Natural killer cell (primary cell): ENCODE measurements at regions not wholly inside any gene's neighbourhood (a gene's known extent, or its start where the extent isn't known, plus 50 kb on each side); places are given as distances from the start of the nearest gene placed in this dataset.

ENCODE experiments used
- ATAC-seq, 3 donors: fragments of 150-1000 bp in 2 of 3; fragments of 200-7000 bp in 1 of 3; cut with Tn5 transposase; 1 replicate in 1 of 3; 2 replicates in 2 of 3; pipeline ENCODE4 v1.10.0; 2021; ENCODE audit warnings: mild to moderate bottlenecking in 2 of 3, moderate library complexity in 2 of 3
- DNase-seq, 2 donors: peaks; one replicate each; pipeline versions ENCODE4 v3.0.0 to v3.0.0-alpha.2; 2013 to 2021; ENCODE audit warnings: mixed read lengths in 1 of 2
- H3K27ac ChIP-seq: one replicate; pipeline ENCODE4 v1.5.1; 2013; ENCODE audit warnings: mild to moderate bottlenecking, low read length
- H3K27me3 ChIP-seq: one replicate; pipeline ENCODE4 v1.6.1; 2013; ENCODE audit warnings: low read length; ENCODE audit not compliant: control insufficient read depth, insufficient read depth
- H3K36me3 ChIP-seq: one replicate; pipeline ENCODE4 v1.6.1; 2013; ENCODE audit warnings: low read length; ENCODE audit not compliant: control insufficient read depth, insufficient read depth
- H3K4me1 ChIP-seq: one replicate; pipeline ENCODE4 v1.6.1; 2013; ENCODE audit warnings: low read length; ENCODE audit not compliant: control insufficient read depth, insufficient read depth
- H3K4me3 ChIP-seq: one replicate; pipeline ENCODE4 v1.5.1; 2013; ENCODE audit warnings: low read length
- H3K9me3 ChIP-seq: one replicate; pipeline ENCODE4 v1.6.1; 2013; ENCODE audit warnings: low read length; ENCODE audit not compliant: control insufficient read depth, insufficient read depth
- H3K27ac Mint-ChIP-seq, 2 donors: one replicate each; pipeline ENCODE4 v1.8.0; 2022; ENCODE audit warnings: mild to moderate bottlenecking in 2 of 2, mixed read lengths in 2 of 2, moderate library complexity in 1 of 2
- H3K27me3 Mint-ChIP-seq, 2 donors: one replicate each; pipeline ENCODE4 v1.8.0; 2022; ENCODE audit warnings: low read depth in 2 of 2, mixed read lengths in 2 of 2
- H3K36me3 Mint-ChIP-seq: one replicate; pipeline ENCODE4 v1.8.0; 2022; ENCODE audit warnings: mixed read lengths
- H3K4me1 Mint-ChIP-seq, 2 donors: one replicate each; pipeline ENCODE4 v1.8.0; 2022; ENCODE audit warnings: mixed read lengths in 2 of 2
- H3K4me3 Mint-ChIP-seq: one replicate; pipeline ENCODE4 v1.8.0; 2022; ENCODE audit warnings: mild to moderate bottlenecking, moderate library complexity, mixed read lengths
- H3K9me3 Mint-ChIP-seq, 2 donors: one replicate each; pipeline ENCODE4 v1.8.0; 2022; ENCODE audit warnings: mixed read lengths in 2 of 2
- CTCF ChIP-seq: fragments of 200-600 bp; IDR thresholded peaks from one replicate; pipeline ENCODE4 v1.8.0; 2022; ENCODE audit warnings: antibody characterized with exemption
- WGBS: methylation state at CpG from one replicate; pipeline ENCODE4 v1.1.7; 2013; ENCODE audit warnings: missing lambda C conversion rate; ENCODE audit not compliant: insufficient coverage; 5-methylcytosine and 5-hydroxymethylcytosine counted together
- intact Hi-C: fragments of 100-400 bp; cut with micrococcal nuclease; formaldehyde crosslinking; loops from one replicate; pipeline ENCODE4 v1.14.2; 2022

GRCh38 chr4:59629348-59629747, 1570.8 kb upstream of the ADGRL3 start:
- H3K4me3 ChIP-seq = no peak overlapping the region
- intact Hi-C loops = no loop called here
- Mint-ChIP-seq H3K9me3 (peaks cover 11 to 19% of the 10 kb centered on the region in 2 donors), H3K27ac (no peak overlapping the region), H3K4me3 (no peak overlapping the region), H3K4me1 (no peaks in the 10 kb centered on the region), H3K36me3 (no peaks in the 10 kb centered on the region), H3K27me3 (no peaks in the 10 kb centered on the region)
- H3K27ac ChIP-seq = no peak overlapping the region
- TF ChIP-seq CTCF = no peak
- ATAC-seq = no peak
- no peaks in the 10 kb centered on the region for H3K4me1 ChIP-seq
- no peaks in the 10 kb centered on the region for H3K36me3 ChIP-seq
- DNase-seq = no peak
- H3K27me3 ChIP-seq = no peaks in the 10 kb centered on the region
- WGBS = 90% methylated on average over 1 of the region's 1 CpG
- peaks cover 9% of the 10 kb centered on the region for H3K9me3 ChIP-seq

DNA sequence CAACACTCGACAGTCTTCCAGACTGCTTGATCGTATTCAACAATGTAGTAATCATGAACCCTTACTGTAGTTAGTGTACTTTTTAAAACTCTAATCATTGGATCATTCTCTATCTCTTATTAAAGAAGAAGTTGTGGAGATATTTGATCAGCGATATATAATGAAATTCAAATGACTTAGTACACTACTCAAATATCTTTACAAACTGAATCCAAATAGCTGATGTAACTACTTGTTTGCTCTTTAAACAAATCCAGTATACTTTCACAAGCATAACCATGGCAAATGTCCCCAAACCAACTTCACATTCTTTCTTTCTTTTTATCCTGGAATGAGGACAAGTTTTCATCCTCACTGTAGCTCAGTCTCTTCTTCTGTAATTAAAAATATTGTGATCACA, 1569.9 kb upstream of the ADGRL3 start:
- Histone ChIP-seq H3K27me3 (no peaks in the 10 kb centered on the region), H3K27ac (no peak overlapping the region), H3K4me1 (no peaks in the 10 kb centered on the region), H3K36me3 (no peaks in the 10 kb centered on the region), H3K4me3 (no peak overlapping the region), H3K9me3 (peaks cover 9% of the 10 kb centered on the region)
- ATAC-seq (no peak), DNase-seq (no peak)
- Mint-ChIP-seq H3K36me3 (no peaks in the 10 kb centered on the region), H3K27me3 (no peaks in the 10 kb centered on the region), H3K4me1 (no peaks in the 10 kb centered on the region), H3K9me3 (peaks cover 14 to 19% of the 10 kb centered on the region in 2 donors), H3K4me3 (no peak overlapping the region), H3K27ac (no peak overlapping the region)
- intact Hi-C loops = no loop called here
- WGBS = no CpG with 5 or more reads among the region's 3 CpGs
- no peak for TF ChIP-seq CTCF

GRCh38 chr4:59630922-59631321, 1569.2 kb upstream of the ADGRL3 start:
- Mint-ChIP-seq H3K36me3 (peaks cover 5% of the 10 kb centered on the region), H3K9me3 (peaks cover 19 to 24% of the 10 kb centered on the region in 2 donors), H3K4me1 (no peaks in the 10 kb centered on the region), H3K4me3 (no peak overlapping the region), H3K27ac (no peak overlapping the region), H3K27me3 (no peaks in the 10 kb centered on the region)
- ATAC-seq (no peak), DNase-seq (no peak)
- H3K27me3 ChIP-seq = no peaks in the 10 kb centered on the region
- H3K36me3 ChIP-seq = no peaks in the 10 kb centered on the region
- H3K4me3 ChIP-seq = no peak overlapping the region
- intact Hi-C loops = no loop called here
- H3K9me3 ChIP-seq = peaks cover 9% of the 10 kb centered on the region
- no peak overlapping the region for H3K27ac ChIP-seq
- TF ChIP-seq CTCF = no peak
- H3K4me1 ChIP-seq = no peaks in the 10 kb centered on the region

GRCh38 chr4:59637596-59637995, 1562.5 kb upstream of the ADGRL3 start:
- TF ChIP-seq CTCF = no peak
- Mint-ChIP-seq H3K27me3 (no peaks in the 10 kb centered on the region), H3K4me1 (no peaks in the 10 kb centered on the region), H3K9me3 (peaks cover 12 to 16% of the 10 kb centered on the region in 2 donors), H3K36me3 (peaks cover 13% of the 10 kb centered on the region), H3K27ac (no peak overlapping the region), H3K4me3 (no peak overlapping the region)
- DNase-seq (no peak), ATAC-seq (no peak)
- intact Hi-C loops = no loop called here
- H3K9me3 ChIP-seq = peaks cover 5% of the 10 kb centered on the region
- no peaks in the 10 kb centered on the region for H3K27me3 ChIP-seq
- WGBS = 86% methylated on average over 1 of the region's 1 CpG
- no peaks in the 10 kb centered on the region for H3K36me3 ChIP-seq
- H3K4me3 ChIP-seq = no peak overlapping the region
- H3K4me1 ChIP-seq = no peaks in the 10 kb centered on the region
- H3K27ac ChIP-seq = no peak overlapping the region
